VCaP (cell line): ENCODE measurements at regions not wholly inside any gene's neighbourhood (a gene's known extent, or its start where the extent isn't known, plus 50 kb on each side); places are given as distances from the start of the nearest gene placed in this dataset.

Experiments used
- H3K27ac ChIP-seq: fragments of 450-650 bp; 2 replicates; pipeline ENCODE4 v1.5.1; 2017
- TF ChIP-seq, protein P1 (sequence below): fragments of 450-650 bp; conservative IDR thresholded peaks from 2 replicates; pipeline ENCODE4 v1.5.1; 2017; ENCODE audit warnings: mild to moderate bottlenecking, moderate library complexity

DNA sequence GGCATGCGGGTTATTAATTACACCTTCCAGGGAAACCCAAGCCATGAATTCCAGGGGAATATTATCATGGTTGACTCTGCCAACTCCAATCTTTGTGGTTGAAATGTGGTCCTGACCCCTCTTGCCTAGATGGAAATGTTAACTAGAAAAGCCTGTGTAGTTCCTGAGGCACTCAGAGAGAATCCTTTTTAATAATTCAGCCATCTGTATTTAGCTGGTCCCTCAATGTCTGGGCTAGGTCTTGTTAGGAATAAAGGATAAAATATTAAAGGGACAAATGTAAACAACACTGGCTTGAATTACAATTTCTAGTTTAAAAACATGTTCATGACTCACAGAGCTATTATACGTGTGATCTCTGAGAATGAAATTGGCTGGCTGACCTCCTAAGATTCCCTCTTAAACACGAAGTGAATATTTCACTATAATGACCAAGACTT is 435.2 kb upstream of the SUCLG2 start:
- TF ChIP-seq, protein P1, sequence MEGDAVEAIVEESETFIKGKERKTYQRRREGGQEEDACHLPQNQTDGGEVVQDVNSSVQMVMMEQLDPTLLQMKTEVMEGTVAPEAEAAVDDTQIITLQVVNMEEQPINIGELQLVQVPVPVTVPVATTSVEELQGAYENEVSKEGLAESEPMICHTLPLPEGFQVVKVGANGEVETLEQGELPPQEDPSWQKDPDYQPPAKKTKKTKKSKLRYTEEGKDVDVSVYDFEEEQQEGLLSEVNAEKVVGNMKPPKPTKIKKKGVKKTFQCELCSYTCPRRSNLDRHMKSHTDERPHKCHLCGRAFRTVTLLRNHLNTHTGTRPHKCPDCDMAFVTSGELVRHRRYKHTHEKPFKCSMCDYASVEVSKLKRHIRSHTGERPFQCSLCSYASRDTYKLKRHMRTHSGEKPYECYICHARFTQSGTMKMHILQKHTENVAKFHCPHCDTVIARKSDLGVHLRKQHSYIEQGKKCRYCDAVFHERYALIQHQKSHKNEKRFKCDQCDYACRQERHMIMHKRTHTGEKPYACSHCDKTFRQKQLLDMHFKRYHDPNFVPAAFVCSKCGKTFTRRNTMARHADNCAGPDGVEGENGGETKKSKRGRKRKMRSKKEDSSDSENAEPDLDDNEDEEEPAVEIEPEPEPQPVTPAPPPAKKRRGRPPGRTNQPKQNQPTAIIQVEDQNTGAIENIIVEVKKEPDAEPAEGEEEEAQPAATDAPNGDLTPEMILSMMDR, result no peak
- H3K27ac ChIP-seq, result no peak overlapping the region

- no peak overlapping the region for H3K27ac ChIP-seq
- TF ChIP-seq, protein P1, result no peak
Observed at GRCh38 chr3:68088636-68089035, 434.2 kb upstream of the SUCLG2 start.

DNA sequence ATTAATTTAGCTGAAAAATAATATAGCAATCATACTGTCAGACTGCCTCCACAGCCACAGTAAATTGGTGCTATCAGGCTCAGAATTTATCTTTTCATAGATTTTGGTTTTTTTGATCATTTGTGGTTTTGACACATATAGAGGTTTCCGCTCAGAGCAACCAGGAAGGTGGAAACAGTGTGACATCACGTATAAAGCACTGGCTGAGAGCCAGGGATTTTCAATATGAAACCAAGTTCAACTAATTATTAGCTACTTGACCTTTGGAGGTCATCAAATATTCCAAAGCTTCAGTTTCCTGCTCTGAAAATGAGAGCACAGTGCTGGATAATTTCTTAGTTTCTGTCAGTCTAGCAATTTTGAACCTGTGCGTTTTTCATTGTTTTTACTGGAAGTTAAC is 433.8 kb upstream of the SUCLG2 start:
- TF ChIP-seq, protein P1, result no peak
- H3K27ac ChIP-seq, result no peak overlapping the region

DNA sequence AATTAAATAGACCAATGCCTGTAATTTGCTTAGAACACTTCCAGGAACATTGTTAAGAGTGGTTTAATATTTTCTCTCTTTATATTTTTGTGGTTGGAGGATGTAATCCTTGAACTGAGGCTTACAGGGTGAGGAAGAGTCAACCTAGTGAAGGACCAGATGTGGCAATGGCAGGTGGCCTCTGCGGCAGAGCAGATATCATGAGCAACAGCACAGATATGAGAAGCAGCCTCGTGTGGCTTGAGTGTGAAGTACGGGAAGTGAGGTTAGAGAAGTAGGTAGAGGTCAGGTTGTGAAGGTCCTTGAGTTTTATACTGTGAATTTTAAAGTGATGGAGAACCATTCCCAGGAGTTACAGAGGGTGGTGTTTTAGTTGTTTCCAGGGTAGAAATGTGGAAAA is 417.6 kb upstream of the SUCLG2 start:
- H3K27ac ChIP-seq, result peak overlapping the region; percentile 64
- TF ChIP-seq, protein P1, result 0 out of 2 replicates have a peak, but pooled peaks have one; percentile 7

DNA sequence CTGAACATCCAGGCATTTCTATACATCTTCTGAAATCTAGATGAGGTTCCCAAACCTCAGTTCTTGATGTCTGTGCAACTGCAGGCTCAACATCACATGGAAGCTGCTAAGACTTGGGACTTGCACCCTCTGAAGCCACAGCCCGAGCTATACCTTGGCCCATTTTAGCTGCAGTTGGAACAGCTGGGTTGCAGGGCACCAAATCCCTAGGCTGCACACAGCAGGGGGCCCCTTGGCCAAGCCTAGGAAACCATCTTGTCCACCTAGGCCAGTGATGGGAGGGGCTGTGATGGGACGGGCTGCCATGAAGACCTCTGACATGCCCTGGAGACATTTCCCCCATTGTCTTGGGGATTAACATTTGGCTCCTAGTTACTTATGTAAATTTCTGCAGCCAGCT is 415.8 kb upstream of the SUCLG2 start:
- TF ChIP-seq, protein P1, result no peak
- H3K27ac ChIP-seq, result no peak overlapping the region

DNA sequence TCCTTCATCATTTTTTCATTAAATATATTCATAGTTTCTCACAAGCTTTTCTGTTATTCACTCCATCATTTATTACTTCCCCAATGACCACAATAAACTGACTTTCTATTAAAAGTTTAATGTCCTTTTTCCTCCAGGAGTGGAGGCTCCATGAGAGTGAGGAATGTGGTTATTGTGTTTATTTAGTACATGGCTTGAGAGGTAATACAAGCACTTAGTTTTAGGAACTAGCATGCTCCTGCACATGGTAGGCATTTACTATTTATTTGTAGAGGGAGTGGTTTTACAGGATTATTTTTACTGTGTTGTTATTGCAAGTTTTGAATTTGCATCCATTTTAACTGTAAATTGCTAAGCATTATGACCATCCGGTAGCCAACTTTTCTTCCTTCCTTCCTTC is 412.9 kb upstream of the SUCLG2 start:
- TF ChIP-seq, protein P1, result no peak
- no peak overlapping the region for H3K27ac ChIP-seq

- TF ChIP-seq, protein P1, result no peak
- no peak overlapping the region for H3K27ac ChIP-seq
Observed at GRCh38 chr3:68062926-68063325, 408.5 kb upstream of the SUCLG2 start.

DNA sequence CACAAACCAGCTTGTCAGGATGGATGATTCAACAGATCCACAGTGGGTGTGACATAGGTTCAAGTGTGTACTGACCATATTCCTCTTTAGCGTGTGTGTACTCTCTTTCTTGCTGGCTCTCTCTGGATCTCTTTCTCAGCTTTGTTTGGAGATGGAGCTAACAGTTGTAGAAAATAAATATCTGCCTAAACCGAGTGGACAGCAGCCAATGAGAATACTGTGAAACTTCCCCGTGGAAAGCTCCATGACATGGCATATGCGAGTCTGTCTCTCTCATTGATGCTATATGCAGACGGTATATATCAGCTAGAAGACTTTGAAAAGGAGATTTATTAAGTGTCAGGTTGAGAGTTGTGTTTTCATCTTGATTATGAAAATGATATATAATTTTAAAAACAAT is 406.5 kb upstream of the SUCLG2 start:
- no peak overlapping the region for H3K27ac ChIP-seq
- TF ChIP-seq, protein P1, result no peak
